ENCODE measurements at regions not wholly inside any gene's neighbourhood (a gene's known extent, or its start where the extent isn't known, plus 50 kb on each side); places are given as distances from the start of the nearest gene placed in this dataset.
A peak's percentile ranks its signal among the peaks of the same experiment; 100 is the strongest.
"Not testable (repeated sequence)": the region's sequence is repeated elsewhere in the genome, so short reads cannot be mapped to it uniquely, and the experiment has no call there.

DNA sequence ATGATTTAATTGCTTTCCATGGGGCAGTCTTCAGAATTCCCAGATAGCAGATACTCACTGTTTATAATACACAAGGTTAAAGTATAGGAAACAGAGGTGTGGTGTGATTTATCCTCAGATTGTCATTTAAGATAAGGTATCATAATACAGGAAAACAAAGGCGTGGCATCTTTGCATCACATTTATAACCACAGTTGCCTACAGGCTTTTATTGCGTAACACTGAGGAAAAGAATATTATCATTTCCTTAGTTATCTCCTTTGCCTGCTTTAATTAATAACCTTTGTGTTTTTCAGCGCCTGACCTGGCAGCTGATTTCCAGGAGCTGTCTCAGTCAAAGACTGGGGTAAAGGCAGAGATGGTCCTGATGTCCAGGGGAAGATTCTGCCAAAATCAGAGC, 68.8 kb downstream of the SSX7 start:
- intact Hi-C loops (cut with DNase I): no loop called here
- Histone ChIP-seq H3K27ac (no peak overlapping the region), H3K4me3 (no peak overlapping the region), H3K4me1 (no peaks in the 10 kb centered on the region), H3K27me3 (ENCODE audit: low read depth) (no peaks in the 10 kb centered on the region), H3K9me3 (no peaks in the 10 kb centered on the region), H3K36me3 (no peaks in the 10 kb centered on the region)
- TF ChIP-seq, protein P1, sequence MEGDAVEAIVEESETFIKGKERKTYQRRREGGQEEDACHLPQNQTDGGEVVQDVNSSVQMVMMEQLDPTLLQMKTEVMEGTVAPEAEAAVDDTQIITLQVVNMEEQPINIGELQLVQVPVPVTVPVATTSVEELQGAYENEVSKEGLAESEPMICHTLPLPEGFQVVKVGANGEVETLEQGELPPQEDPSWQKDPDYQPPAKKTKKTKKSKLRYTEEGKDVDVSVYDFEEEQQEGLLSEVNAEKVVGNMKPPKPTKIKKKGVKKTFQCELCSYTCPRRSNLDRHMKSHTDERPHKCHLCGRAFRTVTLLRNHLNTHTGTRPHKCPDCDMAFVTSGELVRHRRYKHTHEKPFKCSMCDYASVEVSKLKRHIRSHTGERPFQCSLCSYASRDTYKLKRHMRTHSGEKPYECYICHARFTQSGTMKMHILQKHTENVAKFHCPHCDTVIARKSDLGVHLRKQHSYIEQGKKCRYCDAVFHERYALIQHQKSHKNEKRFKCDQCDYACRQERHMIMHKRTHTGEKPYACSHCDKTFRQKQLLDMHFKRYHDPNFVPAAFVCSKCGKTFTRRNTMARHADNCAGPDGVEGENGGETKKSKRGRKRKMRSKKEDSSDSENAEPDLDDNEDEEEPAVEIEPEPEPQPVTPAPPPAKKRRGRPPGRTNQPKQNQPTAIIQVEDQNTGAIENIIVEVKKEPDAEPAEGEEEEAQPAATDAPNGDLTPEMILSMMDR (IDR thresholded peaks at IDR 0.05): no peak
- no peak for ATAC-seq
- DNase-seq: no peak

DNA sequence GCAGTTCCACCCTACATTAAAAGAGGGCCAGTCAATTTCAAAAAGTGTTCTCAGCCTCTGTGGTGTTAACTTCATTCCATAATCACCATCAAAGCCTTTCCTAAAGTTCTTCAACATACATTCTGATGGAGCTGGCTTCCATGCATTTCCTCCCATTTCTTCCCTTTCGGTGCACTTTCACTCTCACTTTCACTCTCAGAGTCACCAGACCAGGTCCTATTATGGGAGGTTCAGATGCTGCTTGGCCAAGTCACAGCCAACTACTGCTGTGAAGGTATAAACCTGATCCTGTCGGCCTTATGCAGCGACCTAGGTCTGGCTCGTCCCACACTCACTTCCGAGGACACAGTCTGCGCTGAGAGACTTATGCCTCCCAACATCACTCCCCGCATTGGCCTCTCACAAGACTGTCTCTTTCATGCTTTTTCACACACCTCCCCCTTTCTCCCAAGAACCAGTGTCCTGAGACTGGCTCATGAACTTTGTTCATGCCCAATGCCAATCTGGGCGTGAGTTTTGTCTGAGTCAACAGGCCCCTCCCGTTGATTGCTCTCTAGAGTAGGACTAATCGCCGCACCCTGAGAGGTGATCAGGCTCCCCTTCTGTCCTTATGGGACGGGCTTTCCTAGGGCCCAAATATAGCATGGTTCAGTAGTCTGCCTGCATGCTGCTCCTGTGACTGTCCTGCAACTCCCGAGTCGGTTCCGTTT, 60.8 kb upstream of the XAGE1B start:
- ATAC-seq: no peak
- Histone ChIP-seq H3K4me3 (no peak overlapping the region), H3K27me3 (ENCODE audit: low read depth) (no peaks in the 10 kb centered on the region), H3K4me1 (no peaks in the 10 kb centered on the region), H3K27ac (no peak overlapping the region), H3K9me3 (no peaks in the 10 kb centered on the region), H3K36me3 (no peaks in the 10 kb centered on the region)
- TF ChIP-seq, protein P1 (IDR thresholded peaks at IDR 0.05): no peak
- DNase-seq: no peak
- intact Hi-C loops (cut with DNase I): no loop called here

DNA sequence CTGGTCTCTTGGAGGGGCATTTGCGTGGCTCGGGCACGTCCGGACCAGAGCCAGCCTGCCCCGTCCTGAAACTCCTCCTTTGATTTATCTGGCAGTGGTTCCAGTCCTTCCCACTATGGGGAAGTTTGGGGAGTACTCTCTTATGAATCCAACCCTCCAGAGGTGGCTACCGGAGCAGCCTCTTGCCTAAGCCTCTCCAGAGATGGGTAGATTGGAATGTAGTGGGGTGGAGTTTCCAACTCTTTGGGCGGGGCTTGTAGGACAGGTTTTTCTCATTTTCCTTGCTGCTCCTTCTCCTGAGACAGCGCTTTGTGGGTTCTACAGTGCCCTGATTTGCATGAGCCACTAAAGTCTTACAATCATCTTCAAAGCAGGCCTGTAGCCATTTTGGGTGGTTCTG, 60.1 kb upstream of the XAGE1B start:
- no peaks in the 10 kb centered on the region for H3K36me3 ChIP-seq
- TF ChIP-seq, protein P1 (IDR thresholded peaks at IDR 0.05): no peak
- H3K4me3 ChIP-seq: no peak overlapping the region
- H3K27ac ChIP-seq: no peak overlapping the region
- ATAC-seq (no peak), DNase-seq (no peak)
- H3K27me3 ChIP-seq (ENCODE audit: low read depth): no peaks in the 10 kb centered on the region
- H3K9me3 ChIP-seq: no peaks in the 10 kb centered on the region
- intact Hi-C loops (cut with DNase I): no loop called here
- no peaks in the 10 kb centered on the region for H3K4me1 ChIP-seq

DNA sequence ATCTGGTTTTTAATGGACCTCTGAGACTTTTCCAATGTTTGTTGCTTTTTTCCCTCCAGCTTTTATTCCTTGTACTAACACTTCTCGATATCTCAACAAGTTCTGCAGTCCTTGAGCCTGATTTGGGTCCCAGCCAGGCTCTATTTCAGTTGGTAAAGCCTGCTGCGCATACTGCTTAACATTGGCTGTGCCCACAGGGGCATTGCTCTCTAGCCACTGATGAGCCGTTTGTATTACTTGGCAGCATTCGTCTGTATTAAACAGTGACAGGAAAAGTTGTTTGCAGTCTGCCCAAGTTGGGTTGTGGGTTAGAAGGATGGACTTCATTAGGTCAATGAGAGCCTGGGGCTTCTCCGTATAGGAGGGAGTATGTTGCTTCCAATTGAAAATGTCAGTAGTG, 59.6 kb upstream of the XAGE1B start:
- Histone ChIP-seq H3K4me3 (no peak overlapping the region), H3K27me3 (ENCODE audit: low read depth) (no peaks in the 10 kb centered on the region), H3K36me3 (no peaks in the 10 kb centered on the region), H3K9me3 (no peaks in the 10 kb centered on the region), H3K27ac (no peak overlapping the region), H3K4me1 (no peaks in the 10 kb centered on the region)
- ATAC-seq (no peak), DNase-seq (no peak)
- TF ChIP-seq, protein P1 (IDR thresholded peaks at IDR 0.05): no peak
- intact Hi-C loops (cut with DNase I): no loop called here

DNA sequence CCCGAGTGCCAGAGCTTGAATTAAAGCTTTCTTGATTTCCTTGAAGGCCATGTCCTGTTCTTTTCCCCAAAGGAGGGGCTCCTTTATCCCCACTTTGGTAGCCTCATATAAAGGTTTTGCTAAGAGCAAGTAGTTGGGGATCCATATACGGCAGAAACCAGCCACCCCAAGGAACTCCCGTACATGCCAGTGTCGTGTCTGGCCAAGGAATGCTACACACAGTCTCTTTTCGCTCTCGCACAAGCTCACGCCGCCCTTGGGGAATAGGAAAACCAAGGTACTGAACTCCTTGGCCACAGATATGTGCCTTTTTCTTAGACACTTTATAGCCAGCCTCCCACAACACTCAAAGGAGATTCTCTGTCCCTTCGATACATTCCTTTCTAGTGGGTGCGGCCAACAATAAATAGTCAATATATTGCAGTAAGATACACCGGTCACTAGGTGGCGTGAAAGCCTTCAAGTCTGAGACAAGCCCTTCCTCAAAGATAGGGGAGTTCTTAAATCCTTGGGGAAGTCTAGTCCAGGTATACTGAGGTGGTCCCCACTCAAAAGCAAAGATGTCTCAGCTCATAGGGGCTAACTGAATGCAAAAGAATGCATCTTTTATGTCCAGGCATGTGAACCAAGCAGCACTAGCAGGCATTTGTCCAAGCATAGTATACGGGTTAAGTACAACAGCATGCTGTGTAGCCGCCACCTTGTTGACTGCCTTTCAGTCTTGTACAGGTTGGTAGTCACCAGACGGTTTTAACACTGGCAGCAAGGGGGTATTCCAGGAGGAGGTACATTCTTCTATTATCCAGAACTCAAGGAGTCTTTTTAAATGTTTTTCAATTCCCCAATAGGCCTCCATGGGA, 57.8 kb upstream of the XAGE1B start:
- Histone ChIP-seq H3K4me3 (no peak overlapping the region), H3K36me3 (no peaks in the 10 kb centered on the region), H3K27me3 (ENCODE audit: low read depth) (no peaks in the 10 kb centered on the region), H3K4me1 (no peaks in the 10 kb centered on the region), H3K9me3 (no peaks in the 10 kb centered on the region), H3K27ac (no peak overlapping the region)
- DNase-seq: no peak
- intact Hi-C loops (cut with DNase I): no loop called here
- peak; percentile 84 to 85 for ATAC-seq
- TF ChIP-seq, protein P1 (IDR thresholded peaks at IDR 0.05): peak; percentile 51

DNA sequence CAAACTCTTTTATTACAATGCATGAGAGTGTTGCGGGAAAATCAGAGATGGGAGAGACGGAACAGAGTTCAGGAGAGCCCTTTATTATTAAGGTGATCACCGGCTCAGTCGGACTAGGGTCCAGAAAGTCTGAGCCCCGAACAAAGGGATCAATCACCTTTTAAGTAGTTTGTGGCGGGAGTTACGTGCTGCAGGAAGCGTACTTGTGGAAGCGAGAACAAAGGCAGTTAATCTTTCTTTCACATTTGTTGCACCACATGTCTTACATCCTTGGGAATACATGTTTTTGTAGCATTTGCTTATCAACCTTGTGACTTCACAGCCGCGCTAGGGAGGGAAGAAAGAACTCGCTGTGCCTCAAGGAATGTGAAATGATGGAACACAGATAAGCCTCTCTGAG, 51.3 kb upstream of the XAGE1B start:
- H3K4me1 ChIP-seq; H3K27ac ChIP-seq; intact Hi-C loops (cut with DNase I); H3K4me3 ChIP-seq; H3K9me3 ChIP-seq; H3K27me3 ChIP-seq (ENCODE audit: low read depth); ATAC-seq; H3K36me3 ChIP-seq; DNase-seq: not testable (repeated sequence)
